ENCODE measurements at regions not wholly inside any gene's neighbourhood (a gene's known extent, or its start where the extent isn't known, plus 50 kb on each side); places are given as distances from the start of the nearest gene placed in this dataset.

- no peak for TF ChIP-seq CTCF (IDR thresholded peaks at IDR 0.05; ENCODE audit: control insufficient read depth, extremely low read depth, insufficient read depth)
- H3K4me3 ChIP-seq (ENCODE audit: low read depth, low read length), result no peak overlapping the region
- DNase-seq (ENCODE audit: low read depth), result no peak
Observed at GRCh38 chr7:13489386-13489785, 500.1 kb downstream of the ETV1 start.

- H3K4me3 ChIP-seq (ENCODE audit: low read depth, low read length), result no peak overlapping the region
- TF ChIP-seq CTCF (IDR thresholded peaks at IDR 0.05; ENCODE audit: control insufficient read depth, extremely low read depth, insufficient read depth), result no peak
- no peak for DNase-seq (ENCODE audit: low read depth)
Observed at GRCh38 chr7:13496976-13497375, 492.5 kb downstream of the ETV1 start.

GRCh38 chr7:13508586-13508985 lies 480.9 kb downstream of the ETV1 start:
- no peak for DNase-seq (ENCODE audit: low read depth)
- H3K4me3 ChIP-seq (ENCODE audit: low read depth, low read length), result no peak overlapping the region
- TF ChIP-seq CTCF (IDR thresholded peaks at IDR 0.05; ENCODE audit: control insufficient read depth, extremely low read depth, insufficient read depth), result no peak

GRCh38 chr7:13518738-13519137 lies 470.7 kb downstream of the ETV1 start:
- TF ChIP-seq CTCF (IDR thresholded peaks at IDR 0.05; ENCODE audit: control insufficient read depth, extremely low read depth, insufficient read depth), result no peak
- no peak for DNase-seq (ENCODE audit: low read depth)
- no peak overlapping the region for H3K4me3 ChIP-seq (ENCODE audit: low read depth, low read length)

GRCh38 chr7:13524076-13524475 lies 465.4 kb downstream of the ETV1 start:
- no peak for TF ChIP-seq CTCF (IDR thresholded peaks at IDR 0.05; ENCODE audit: control insufficient read depth, extremely low read depth, insufficient read depth)
- H3K4me3 ChIP-seq (ENCODE audit: low read depth, low read length), result no peak overlapping the region
- peak; percentile 82 for DNase-seq (ENCODE audit: low read depth)

- no peak for TF ChIP-seq CTCF (IDR thresholded peaks at IDR 0.05; ENCODE audit: control insufficient read depth, extremely low read depth, insufficient read depth)
- no peak for DNase-seq (ENCODE audit: low read depth)
- H3K4me3 ChIP-seq (ENCODE audit: low read depth, low read length), result no peak overlapping the region
Observed at GRCh38 chr7:13532028-13532753, 457.3 kb downstream of the ETV1 start.

- no peak for TF ChIP-seq CTCF (IDR thresholded peaks at IDR 0.05; ENCODE audit: control insufficient read depth, extremely low read depth, insufficient read depth)
- DNase-seq (ENCODE audit: low read depth), result no peak
- H3K4me3 ChIP-seq (ENCODE audit: low read depth, low read length), result no peak overlapping the region
Observed at GRCh38 chr7:13538669-13539068, 450.8 kb downstream of the ETV1 start.
